ENCODE measurements at regions not wholly inside any gene's neighbourhood (a gene's known extent, or its start where the extent isn't known, plus 50 kb on each side); places are given as distances from the start of the nearest gene placed in this dataset.

GRCh38 chr9:13505797-13506196 lies 226.3 kb upstream of the MPDZ start:
- WGBS, 5 donors: 85 to 95% (median 93%) methylated on average over 3 of the region's 3 CpGs
- H3K36me3 ChIP-seq: no peaks in the 10 kb centered on the region
- peaks cover 0 to 8% (median 0%) of the 10 kb centered on the region in 4 donors for H3K4me1 ChIP-seq
- H3K27ac ChIP-seq: no peak overlapping the region
- no peak for DNase-seq
- no peak for TF ChIP-seq CTCF (IDR thresholded peaks at IDR 0.05)
- TF ChIP-seq POLR2AphosphoS5 (IDR thresholded peaks at IDR 0.05): no peak
- TF ChIP-seq EP300 (IDR thresholded peaks at IDR 0.05): no peak
- TF ChIP-seq POLR2A (IDR thresholded peaks at IDR 0.05): no peak
- intact Hi-C loops (cut with DNase I; ENCODE audit: low total_unique reads): no loop called here
- no peak overlapping the region for H3K4me3 ChIP-seq
- H3K27me3 ChIP-seq: no peaks in the 10 kb centered on the region
- no peaks in the 10 kb centered on the region for H3K9me3 ChIP-seq

GRCh38 chr9:13503599-13503998 lies 224.1 kb upstream of the MPDZ start:
- WGBS, 5 donors: 93 to 98% (median 95%) methylated on average over 2 of the region's 2 CpGs

GRCh38 chr9:13502484-13502883 lies 223.0 kb upstream of the MPDZ start:
- no peaks in the 10 kb centered on the region for H3K9me3 ChIP-seq
- WGBS, 5 donors: 83 to 91% (median 86%) methylated on average over 6 of the region's 6 CpGs
- TF ChIP-seq CTCF (IDR thresholded peaks at IDR 0.05) (no peak), EP300 (IDR thresholded peaks at IDR 0.05) (no peak), POLR2A (IDR thresholded peaks at IDR 0.05) (no peak), POLR2AphosphoS5 (IDR thresholded peaks at IDR 0.05) (no peak)
- H3K4me3 ChIP-seq: no peak overlapping the region
- peaks cover 0 to 8% (median 0%) of the 10 kb centered on the region in 4 donors for H3K4me1 ChIP-seq
- peak in 1 of 2 donors; percentile 30 for DNase-seq
- no peaks in the 10 kb centered on the region for H3K36me3 ChIP-seq
- H3K27me3 ChIP-seq: no peaks in the 10 kb centered on the region
- intact Hi-C loops (cut with DNase I; ENCODE audit: low total_unique reads): no loop called here
- H3K27ac ChIP-seq: no peak overlapping the region

More at GRCh38 chr9:13503599-13503998, 224.1 kb upstream of the MPDZ start:
- no peak for DNase-seq
- no peaks in the 10 kb centered on the region for H3K36me3 ChIP-seq
- intact Hi-C loops (cut with DNase I; ENCODE audit: low total_unique reads): no loop called here
- peaks cover 0 to 8% (median 0%) of the 10 kb centered on the region in 4 donors for H3K4me1 ChIP-seq
- TF ChIP-seq CTCF (IDR thresholded peaks at IDR 0.05) (no peak), EP300 (IDR thresholded peaks at IDR 0.05) (no peak), POLR2A (IDR thresholded peaks at IDR 0.05) (no peak)
- H3K4me3 ChIP-seq: no peak overlapping the region
- H3K9me3 ChIP-seq: no peaks in the 10 kb centered on the region
- H3K27me3 ChIP-seq: no peaks in the 10 kb centered on the region
- no peak overlapping the region for H3K27ac ChIP-seq

- H3K4me1 ChIP-seq: peaks cover 0 to 8% (median 0%) of the 10 kb centered on the region in 4 donors
- no peaks in the 10 kb centered on the region for H3K9me3 ChIP-seq
- TF ChIP-seq POLR2A (IDR thresholded peaks at IDR 0.05) (no peak), EP300 (IDR thresholded peaks at IDR 0.05) (no peak), CTCF (IDR thresholded peaks at IDR 0.05) (no peak)
- H3K4me3 ChIP-seq: no peak overlapping the region
- no peaks in the 10 kb centered on the region for H3K27me3 ChIP-seq
- no peaks in the 10 kb centered on the region for H3K36me3 ChIP-seq
- WGBS, 5 donors: 85 to 100% (median 98%) methylated on average over 1 of the region's 1 CpG
- intact Hi-C loops (cut with DNase I; ENCODE audit: low total_unique reads): no loop called here
- DNase-seq: no peak
- no peak overlapping the region for H3K27ac ChIP-seq
Observed at GRCh38 chr9:13501018-13501417, 221.5 kb upstream of the MPDZ start.

Data from stomach (tissue), 8 donors.